Sigmoid colon (tissue), 6 donors: ENCODE measurements at regions not wholly inside any gene's neighbourhood (a gene's known extent, or its start where the extent isn't known, plus 50 kb on each side); places are given as distances from the start of the nearest gene placed in this dataset.

ENCODE experiments used
- DNase-seq: peaks from one replicate; pipeline ENCODE4 v3.0.0-alpha.2; 2019
- H3K27ac ChIP-seq, 4 donors: fragments of 200-600 bp; sonication (generic); one replicate each; pipeline ENCODE4 v1.5.1; 2016 to 2019; ENCODE audit warnings: mild to moderate bottlenecking in 1 of 4
- H3K27me3 ChIP-seq, 3 donors: fragments of 200-600 bp; sonication (generic); one replicate each; pipeline ENCODE4 v1.5.1; 2019; ENCODE audit warnings: mild to moderate bottlenecking in 1 of 3
- H3K36me3 ChIP-seq, 4 donors: fragments of 200-600 bp; sonication (generic); one replicate each; pipeline ENCODE4 v1.5.1; 2016 to 2019
- H3K4me1 ChIP-seq, 4 donors: fragments of 200-600 bp; sonication (generic); one replicate each; pipeline ENCODE4 v1.5.1; 2017 to 2019
- H3K4me3 ChIP-seq, 4 donors: fragments of 200-600 bp; sonication (generic); one replicate each; pipeline ENCODE4 v1.5.1; 2017 to 2019; ENCODE audit warnings: mild to moderate bottlenecking in 2 of 4, moderate library complexity in 1 of 4
- H3K9me3 ChIP-seq, 4 donors: fragments of 200-600 bp in 3 of 4; sonication (generic) in 3 of 4; one replicate each; pipeline versions ENCODE4 v1.5.1 to v1.6.1; 2013 to 2019
- EP300 ChIP-seq, 4 donors: sonication (generic); formaldehyde crosslinking; IDR thresholded peaks; one replicate each; pipeline ENCODE4 v1.6.1; 2017; ENCODE audit warnings: antibody characterized with exemption in 4 of 4
- POLR2A ChIP-seq, 2 donors: fragments of 450-650 bp; IDR thresholded peaks; one replicate each; pipeline ENCODE4 v1.6.1; 2016; ENCODE audit warnings: antibody characterized with exemption in 2 of 2, mild to moderate bottlenecking in 2 of 2, moderate library complexity in 2 of 2
- POLR2AphosphoS5 ChIP-seq, 4 donors: sonication (generic); formaldehyde crosslinking; IDR thresholded peaks; one replicate each; pipeline ENCODE4 v1.6.1; 2017; ENCODE audit warnings: antibody characterized with exemption in 4 of 4
- WGBS, 2 donors: extraction: QIAGEN DNeasy Blood & Tissue Kit; methylation state at CpG; one replicate each; pipeline ENCODE4 v1.1.7; 2013; 5-methylcytosine and 5-hydroxymethylcytosine counted together
- intact Hi-C: fragments of 100-400 bp; cut with DNase I; formaldehyde crosslinking; loops from one replicate; pipeline ENCODE4 v1.15.1; 2023
- TF ChIP-seq, protein P1 (sequence below), 4 experiments: fragments of 450-650 bp in 3 of 4; fragments of 200-600 bp in 1 of 4; IDR thresholded peaks; one replicate each; pipeline ENCODE4 v1.5.1; 2016 to 2019; ENCODE audit warnings: antibody characterized with exemption in 4 of 4, mild to moderate bottlenecking in 3 of 4, moderate library complexity in 2 of 4
- donor health status: healthy with polysubstance abuse.
- donor health status: healthy.

GRCh38 chr20:4084096-4084495 is 64.5 kb upstream of the SMOX start:
- Histone ChIP-seq H3K9me3 (no peaks in the 10 kb centered on the region), H3K36me3 (no peaks in the 10 kb centered on the region), H3K4me1 (peaks cover 0 to 16% (median 13%) of the 10 kb centered on the region in 4 donors), H3K27me3 (no peaks in the 10 kb centered on the region), H3K4me3 (no peak overlapping the region), H3K27ac (no peak overlapping the region)
- no peak for DNase-seq
- TF ChIP-seq EP300 (IDR thresholded peaks at IDR 0.05) (no peak), POLR2A (IDR thresholded peaks at IDR 0.05) (no peak), POLR2AphosphoS5 (IDR thresholded peaks at IDR 0.05) (no peak)
- TF ChIP-seq, protein P1, sequence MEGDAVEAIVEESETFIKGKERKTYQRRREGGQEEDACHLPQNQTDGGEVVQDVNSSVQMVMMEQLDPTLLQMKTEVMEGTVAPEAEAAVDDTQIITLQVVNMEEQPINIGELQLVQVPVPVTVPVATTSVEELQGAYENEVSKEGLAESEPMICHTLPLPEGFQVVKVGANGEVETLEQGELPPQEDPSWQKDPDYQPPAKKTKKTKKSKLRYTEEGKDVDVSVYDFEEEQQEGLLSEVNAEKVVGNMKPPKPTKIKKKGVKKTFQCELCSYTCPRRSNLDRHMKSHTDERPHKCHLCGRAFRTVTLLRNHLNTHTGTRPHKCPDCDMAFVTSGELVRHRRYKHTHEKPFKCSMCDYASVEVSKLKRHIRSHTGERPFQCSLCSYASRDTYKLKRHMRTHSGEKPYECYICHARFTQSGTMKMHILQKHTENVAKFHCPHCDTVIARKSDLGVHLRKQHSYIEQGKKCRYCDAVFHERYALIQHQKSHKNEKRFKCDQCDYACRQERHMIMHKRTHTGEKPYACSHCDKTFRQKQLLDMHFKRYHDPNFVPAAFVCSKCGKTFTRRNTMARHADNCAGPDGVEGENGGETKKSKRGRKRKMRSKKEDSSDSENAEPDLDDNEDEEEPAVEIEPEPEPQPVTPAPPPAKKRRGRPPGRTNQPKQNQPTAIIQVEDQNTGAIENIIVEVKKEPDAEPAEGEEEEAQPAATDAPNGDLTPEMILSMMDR (IDR thresholded peaks at IDR 0.05): no peak
- intact Hi-C loops: loop anchor here (2.0 to 10.0 kb wide), 4 partner anchors 149 to 329 kb away; partner anchors contain the start of genes MAVS and PANK2
- 96 to 98% methylated on average over 1 of the region's 1 CpG for WGBS, 2 donors

- Histone ChIP-seq H3K9me3 (no peaks in the 10 kb centered on the region), H3K36me3 (no peaks in the 10 kb centered on the region), H3K4me3 (no peak overlapping the region), H3K4me1 (peaks cover 0 to 16% (median 13%) of the 10 kb centered on the region in 4 donors), H3K27me3 (no peaks in the 10 kb centered on the region), H3K27ac (peak overlapping the region in 1 of 4 donors; percentile 21)
- intact Hi-C loops: loop anchor here (10.0 kb wide), 3 partner anchors 148 to 328 kb away; partner anchors contain the start of gene MAVS
- TF ChIP-seq, protein P1 (IDR thresholded peaks at IDR 0.05): no peak
- no peak for TF ChIP-seq EP300 (IDR thresholded peaks at IDR 0.05)
- TF ChIP-seq POLR2AphosphoS5 (IDR thresholded peaks at IDR 0.05): no peak
- TF ChIP-seq POLR2A (IDR thresholded peaks at IDR 0.05): no peak
- DNase-seq: peak; percentile 79
- 31 to 64% methylated on average over 6 to 7 of the region's 11 CpGs for WGBS, 2 donors
Observed at GRCh38 chr20:4083098-4083865, 65.3 kb upstream of the SMOX start.

- WGBS, 2 donors: 22 to 52% methylated on average over 6 of the region's 7 CpGs
- Histone ChIP-seq H3K9me3 (no peaks in the 10 kb centered on the region), H3K27me3 (no peaks in the 10 kb centered on the region), H3K4me3 (no peak overlapping the region), H3K27ac (peak overlapping the region in 1 of 4 donors; percentile 56), H3K4me1 (peaks cover 0 to 16% (median 13%) of the 10 kb centered on the region in 4 donors), H3K36me3 (no peaks in the 10 kb centered on the region)
- intact Hi-C loops: loop anchor here (10.0 kb wide), 3 partner anchors 148 to 328 kb away; partner anchors contain the start of gene MAVS
- peak; percentile 84 for DNase-seq
- TF ChIP-seq EP300 (IDR thresholded peaks at IDR 0.05): no peak
- TF ChIP-seq POLR2AphosphoS5 (IDR thresholded peaks at IDR 0.05): no peak
- no peak for TF ChIP-seq POLR2A (IDR thresholded peaks at IDR 0.05)
- TF ChIP-seq, protein P1 (IDR thresholded peaks at IDR 0.05): no peak
Observed at GRCh38 chr20:4082406-4083097, 66.1 kb upstream of the SMOX start.

- H3K9me3 ChIP-seq: no peaks in the 10 kb centered on the region
- intact Hi-C loops: loop anchor here (10.0 kb wide), 3 partner anchors 147 to 327 kb away; partner anchors contain the start of gene MAVS
- 80 to 86% methylated on average over 4 of the region's 4 CpGs for WGBS, 2 donors
Observed at GRCh38 chr20:4081421-4081820, 66.1 kb upstream of the RNF24 start.

More at GRCh38 chr20:4081421-4081820, 66.1 kb upstream of the RNF24 start:
- DNase-seq: no peak
- Histone ChIP-seq H3K27me3 (no peaks in the 10 kb centered on the region), H3K27ac (no peak overlapping the region), H3K36me3 (no peaks in the 10 kb centered on the region), H3K4me1 (peaks cover 0 to 22% (median 17%) of the 10 kb centered on the region in 4 donors), H3K4me3 (no peak overlapping the region)
- TF ChIP-seq POLR2A (IDR thresholded peaks at IDR 0.05): no peak
- no peak for TF ChIP-seq POLR2AphosphoS5 (IDR thresholded peaks at IDR 0.05)
- TF ChIP-seq, protein P1 (IDR thresholded peaks at IDR 0.05): no peak
- TF ChIP-seq EP300 (IDR thresholded peaks at IDR 0.05): no peak
